CD4-positive, alpha-beta T cell treated with Interleukin-4 for 1 hour (primary cell): ENCODE measurements at regions not wholly inside any gene's neighbourhood (a gene's known extent, or its start where the extent isn't known, plus 50 kb on each side); places are given as distances from the start of the nearest gene placed in this dataset.

Experiments used
- DNase-seq, 2 donors: peaks; one replicate each; pipeline ENCODE4 v3.0.0-alpha.2; 2020 to 2022

GRCh38 chr11:115939104-115939730 lies 435.0 kb upstream of the CADM1 start:
- no peak for DNase-seq

DNA sequence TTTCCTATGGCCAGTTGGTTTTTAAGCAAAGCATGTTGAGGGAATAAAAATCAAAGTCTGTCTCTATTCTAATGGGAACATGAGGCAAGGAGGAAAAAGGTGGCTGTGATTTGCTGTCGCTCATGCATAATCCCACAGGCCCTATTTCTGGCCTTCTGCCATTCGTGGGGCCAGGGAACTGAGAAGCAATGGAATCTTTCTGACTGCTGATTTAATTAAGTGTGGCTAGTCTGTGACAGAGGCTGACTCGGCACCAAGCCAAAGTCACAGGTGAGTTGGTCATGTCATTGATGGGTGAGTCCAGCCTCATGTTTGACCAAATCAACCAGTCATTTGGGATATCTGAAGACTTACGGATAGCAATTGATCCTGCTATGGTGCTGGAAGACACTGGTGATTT lies 429.3 kb upstream of the CADM1 start:
- no peak for DNase-seq

GRCh38 chr11:115931548-115932083 lies 427.4 kb upstream of the CADM1 start:
- no peak for DNase-seq

GRCh38 chr11:115930886-115931547 lies 426.8 kb upstream of the CADM1 start:
- peak in 1 of 2 donors; percentile 28 for DNase-seq

DNA sequence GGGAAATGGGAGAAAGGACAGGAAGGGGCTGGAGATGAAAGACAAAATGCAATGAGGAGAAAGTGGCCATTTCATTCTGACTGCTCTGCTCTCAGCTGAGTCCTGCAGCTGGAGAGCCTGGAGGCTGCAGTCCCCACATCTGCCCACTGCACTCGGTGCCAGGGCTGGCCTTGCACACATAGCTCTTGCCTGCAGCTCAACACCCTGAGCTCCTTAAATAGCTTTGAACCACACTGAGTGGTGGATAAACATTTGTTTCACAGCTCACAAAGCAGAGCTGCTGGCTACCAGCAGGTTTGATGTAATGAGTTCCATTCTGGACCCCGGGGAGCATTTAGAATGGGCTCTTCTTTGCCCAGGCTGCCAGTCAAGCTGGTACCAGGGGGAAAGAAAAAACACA lies 426.1 kb upstream of the CADM1 start:
- no peak for DNase-seq

DNA sequence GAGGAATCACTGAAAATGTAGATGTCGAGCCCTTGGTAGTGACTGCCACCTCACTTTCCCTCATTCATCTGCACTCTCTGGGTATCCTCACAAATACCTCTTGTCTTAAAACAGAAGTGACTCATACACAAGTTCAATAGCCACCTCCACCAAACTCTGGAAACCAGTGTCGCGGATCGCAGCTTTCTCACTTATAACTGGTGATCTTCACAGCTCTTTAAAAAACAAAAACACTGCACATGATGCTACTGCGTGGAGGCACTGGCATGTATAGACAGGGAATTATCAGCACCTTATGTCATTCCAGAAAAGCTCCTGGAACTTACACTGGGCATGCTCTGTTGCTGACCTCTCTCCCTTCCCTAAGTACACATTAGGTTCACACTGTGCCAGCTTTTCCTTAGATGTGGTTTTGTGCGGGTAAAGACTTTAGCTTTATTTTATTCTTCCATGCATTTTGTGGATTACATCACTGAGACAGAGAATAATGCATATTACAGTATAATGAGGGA lies 425.5 kb upstream of the CADM1 start:
- DNase-seq: no peak

DNA sequence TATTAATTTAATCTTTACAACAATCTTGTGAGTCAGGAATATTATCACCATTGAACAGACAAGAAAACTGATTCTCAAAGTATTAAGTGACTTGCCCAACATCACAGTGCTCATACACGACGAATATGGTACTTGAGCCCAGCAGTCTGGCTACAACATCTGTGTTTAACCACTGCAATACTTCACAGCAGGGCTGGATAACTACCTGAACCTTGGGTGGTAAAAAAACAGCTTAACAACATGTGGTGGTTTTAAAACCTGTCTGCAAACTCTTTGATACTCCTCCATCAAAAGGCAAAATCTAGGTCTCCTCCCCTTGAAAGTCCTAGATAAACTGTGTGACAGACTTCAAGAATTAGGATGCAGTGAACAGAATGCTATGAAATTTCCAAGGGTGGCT lies 424.6 kb upstream of the CADM1 start:
- no peak for DNase-seq

GRCh38 chr11:115927823-115928329 lies 423.7 kb upstream of the CADM1 start:
- no peak for DNase-seq

DNA sequence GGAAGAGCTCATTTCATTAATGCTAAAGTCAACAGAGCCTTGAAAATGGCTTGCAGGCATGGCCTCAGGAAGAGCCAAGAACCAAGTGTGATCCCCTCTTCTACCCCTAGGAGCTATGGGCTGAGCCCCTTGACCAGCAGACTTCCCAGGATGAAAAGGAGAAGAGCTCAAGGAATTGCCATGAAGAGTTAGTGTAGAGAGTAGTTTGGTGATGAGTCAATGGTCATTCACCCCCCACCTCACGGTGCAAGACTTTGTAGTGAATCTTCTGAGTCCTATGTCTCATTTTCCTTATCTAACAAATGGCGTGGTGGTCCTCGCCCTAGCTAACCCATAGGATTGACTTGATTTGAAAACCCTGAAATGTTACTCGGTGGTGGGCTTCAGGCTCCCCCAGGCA lies 422.4 kb upstream of the CADM1 start:
- no peak for DNase-seq

GRCh38 chr11:115926138-115926537 lies 421.9 kb upstream of the CADM1 start:
- DNase-seq: no peak

DNA sequence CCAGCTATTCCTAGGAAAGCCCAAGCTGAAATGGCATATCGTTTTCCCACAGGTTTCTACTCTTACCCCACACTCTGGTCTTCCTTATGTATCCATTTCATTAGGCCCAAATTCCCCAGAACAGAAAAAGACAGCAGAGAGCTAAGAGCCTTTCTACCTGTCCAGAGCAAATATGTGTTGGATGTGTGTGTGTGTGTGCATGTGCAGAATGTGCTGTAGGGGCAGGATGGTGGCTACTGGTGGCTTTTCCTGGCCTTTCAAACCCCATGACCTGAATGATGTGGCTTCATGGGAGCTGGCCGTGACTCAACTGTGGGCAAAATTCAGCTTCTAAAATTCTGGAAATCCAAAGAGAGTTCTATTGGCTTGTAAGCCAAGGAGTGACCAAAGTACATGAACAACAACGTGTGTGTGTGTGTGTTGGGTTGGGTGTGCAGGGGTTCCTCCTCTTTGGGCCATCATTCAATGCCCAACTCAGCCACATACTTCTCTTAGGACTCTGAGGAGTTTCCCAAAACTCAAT lies 421.4 kb upstream of the CADM1 start:
- DNase-seq: no peak

DNA sequence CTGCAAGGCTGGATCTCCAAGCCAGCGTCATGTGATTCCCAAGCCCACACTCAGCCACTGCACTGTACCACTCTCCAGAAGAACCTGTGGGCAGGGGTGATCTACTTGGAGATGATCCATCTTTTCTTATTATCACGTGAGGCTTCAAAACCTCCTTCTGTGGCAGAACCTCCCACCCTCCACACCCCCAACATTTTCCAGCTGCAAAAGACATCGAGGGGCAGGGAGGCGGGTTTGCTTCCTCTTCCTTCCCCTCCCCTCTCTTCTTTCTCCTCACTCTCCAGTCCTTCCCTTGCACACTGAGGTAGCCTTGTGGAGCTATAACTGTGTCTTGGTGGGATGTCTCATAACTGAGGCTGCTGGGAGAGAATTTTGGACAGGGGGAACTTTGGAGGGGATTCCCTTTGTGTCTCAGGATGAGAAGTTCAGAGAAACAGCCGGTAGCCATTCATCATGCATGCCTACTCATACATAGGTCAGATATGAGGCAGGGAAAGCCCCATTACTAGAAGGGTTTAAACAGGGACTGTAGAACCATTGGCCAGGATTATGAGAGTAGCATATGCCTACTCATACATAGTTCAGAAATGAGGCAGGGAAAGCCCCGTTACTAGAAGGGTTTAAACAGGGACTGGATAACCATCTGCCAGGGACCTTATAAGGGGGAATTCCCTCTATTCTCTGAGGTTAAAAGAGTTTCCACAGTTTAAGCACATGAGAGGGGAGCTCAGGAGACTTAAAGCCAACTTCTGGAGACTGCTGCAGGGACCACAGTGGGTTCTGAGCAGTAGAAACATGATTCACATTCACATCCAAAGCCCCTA lies 420.7 kb upstream of the CADM1 start:
- no peak for DNase-seq

- DNase-seq: no peak
These were observed 418.7 kb upstream of the CADM1 start for GRCh38 chr11:115922876-115923275.

DNA sequence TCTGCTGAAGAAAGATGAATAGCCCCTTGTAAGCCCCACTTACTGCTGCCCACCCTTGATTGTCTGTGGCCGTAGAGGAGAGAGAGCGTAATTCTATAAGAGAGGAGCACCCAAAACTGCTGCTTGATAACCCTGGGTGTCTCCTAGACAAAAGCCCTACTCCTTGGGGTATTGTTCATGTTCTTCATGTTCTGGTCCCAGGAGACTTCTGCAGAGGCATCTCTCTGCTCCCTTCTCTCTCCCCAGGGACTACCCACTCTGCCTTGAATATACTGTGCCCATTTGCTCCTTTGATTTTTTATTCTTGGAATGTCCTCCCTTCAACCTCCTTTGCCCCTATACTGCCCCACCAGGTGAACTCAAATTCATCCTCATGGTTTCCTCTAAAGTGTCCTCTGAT lies 417.8 kb upstream of the CADM1 start:
- no peak for DNase-seq

GRCh38 chr11:115921540-115921939 lies 417.3 kb upstream of the CADM1 start:
- DNase-seq: no peak

DNA sequence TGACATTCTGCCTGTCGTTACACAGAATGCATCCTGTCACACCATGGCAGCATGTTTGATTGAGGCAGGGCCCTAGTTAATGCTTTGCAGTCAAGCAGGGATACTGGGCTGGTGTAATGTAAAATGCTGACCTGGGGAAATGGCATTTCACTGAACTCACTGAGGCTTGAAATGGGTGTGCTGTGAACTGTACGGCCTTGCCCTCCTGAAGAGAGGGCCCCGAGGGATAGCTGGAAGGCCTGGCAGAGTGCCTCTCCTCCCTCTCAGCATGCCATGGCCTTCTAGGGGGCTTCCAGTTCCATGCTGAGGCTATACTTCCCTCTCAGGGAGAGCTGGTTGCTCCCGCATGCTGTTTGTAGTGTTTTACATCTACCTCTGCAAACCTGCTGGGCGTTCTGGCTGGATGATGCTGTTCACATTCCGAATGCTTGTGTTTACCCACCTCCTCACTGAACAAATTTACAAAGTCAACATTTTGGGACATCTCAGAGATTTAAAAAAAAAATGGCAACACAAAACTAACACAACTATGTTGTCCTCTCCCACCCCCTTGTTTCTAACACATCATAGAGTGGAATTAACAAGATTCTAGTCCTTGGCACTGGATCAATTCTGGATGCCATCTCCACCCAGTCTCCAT lies 416.7 kb upstream of the CADM1 start:
- DNase-seq: no peak

GRCh38 chr11:115920092-115920461 lies 415.9 kb upstream of the CADM1 start:
- no peak for DNase-seq

- DNase-seq: no peak
These were observed 415.3 kb upstream of the CADM1 start for GRCh38 chr11:115919341-115920091.

- no peak for DNase-seq
These were observed 414.4 kb upstream of the CADM1 start for GRCh38 chr11:115918576-115918975.

- no peak for DNase-seq
These were observed 412.4 kb upstream of the CADM1 start for GRCh38 chr11:115916608-115917007.

- DNase-seq: no peak
These were observed 408.3 kb upstream of the CADM1 start for GRCh38 chr11:115912484-115912945.
